HUES48 (cell line): ENCODE measurements at regions not wholly inside any gene's neighbourhood (a gene's known extent, or its start where the extent isn't known, plus 50 kb on each side); places are given as distances from the start of the nearest gene placed in this dataset.
"Not testable (repeated sequence)": the region's sequence is repeated elsewhere in the genome, so short reads cannot be mapped to it uniquely, and the experiment has no call there.

Source experiments
- H3K27ac ChIP-seq: one replicate; pipeline ENCODE4 v1.7.0; 2013; ENCODE audit warnings: low read depth, low read length, inconsistent platforms
- H3K27me3 ChIP-seq: 2 replicates; pipeline ENCODE4 v1.6.1; 2013; ENCODE audit warnings: mild to moderate bottlenecking, low read length; ENCODE audit not compliant: control insufficient read depth, insufficient read depth
- H3K36me3 ChIP-seq: 2 replicates; pipeline ENCODE4 v1.6.1; 2013; ENCODE audit warnings: low read length; ENCODE audit not compliant: control insufficient read depth, insufficient read depth
- H3K4me1 ChIP-seq: 2 replicates; pipeline ENCODE4 v1.6.1; 2013; ENCODE audit warnings: mild to moderate bottlenecking, low read length; ENCODE audit not compliant: control insufficient read depth, insufficient read depth
- H3K4me3 ChIP-seq: 2 replicates; pipeline ENCODE4 v1.5.1; 2013; ENCODE audit warnings: mild to moderate bottlenecking, low read depth, low read length
- H3K9ac ChIP-seq: 2 replicates; pipeline ENCODE4 v1.6.1; 2013; ENCODE audit warnings: mild to moderate bottlenecking, low read depth, low read length, moderate library complexity
- H3K9me3 ChIP-seq: 2 replicates; pipeline ENCODE4 v1.6.1; 2013; ENCODE audit warnings: low read length; ENCODE audit not compliant: control insufficient read depth, insufficient read depth

GRCh38 chr3:89912031-89912430 lies 804.6 kb downstream of the EPHA3 start:
- no peaks in the 10 kb centered on the region for H3K36me3 ChIP-seq
- no peak overlapping the region for H3K27ac ChIP-seq
- H3K9ac ChIP-seq, result no peak overlapping the region
- H3K27me3 ChIP-seq, result no peaks in the 10 kb centered on the region
- H3K9me3 ChIP-seq, result no peaks in the 10 kb centered on the region
- H3K4me3 ChIP-seq, result no peak overlapping the region
- H3K4me1 ChIP-seq, result no peaks in the 10 kb centered on the region

GRCh38 chr3:89923921-89924610 lies 816.6 kb downstream of the EPHA3 start:
- H3K4me3 ChIP-seq, result no peak overlapping the region
- no peak overlapping the region for H3K27ac ChIP-seq
- no peaks in the 10 kb centered on the region for H3K27me3 ChIP-seq
- no peak overlapping the region for H3K9ac ChIP-seq
- no peaks in the 10 kb centered on the region for H3K36me3 ChIP-seq
- peaks cover 11% of the 10 kb centered on the region for H3K9me3 ChIP-seq
- H3K4me1 ChIP-seq, result no peaks in the 10 kb centered on the region

GRCh38 chr3:89925976-89926375 lies 818.6 kb downstream of the EPHA3 start:
- peaks cover 5% of the 10 kb centered on the region; the same call in 1 of the 2 replicates for H3K9me3 ChIP-seq
- H3K4me3 ChIP-seq, result no peak overlapping the region
- H3K27me3 ChIP-seq, result no peaks in the 10 kb centered on the region
- H3K27ac ChIP-seq, result no peak overlapping the region
- no peaks in the 10 kb centered on the region for H3K4me1 ChIP-seq
- no peaks in the 10 kb centered on the region for H3K36me3 ChIP-seq
- no peak overlapping the region for H3K9ac ChIP-seq

- Histone ChIP-seq H3K9me3 (peaks cover 17% of the 10 kb centered on the region), H3K27ac (no peak overlapping the region), H3K27me3 (no peaks in the 10 kb centered on the region), H3K9ac (no peak overlapping the region), H3K36me3 (no peaks in the 10 kb centered on the region), H3K4me1 (peaks cover 13% of the 10 kb centered on the region; the same call in 1 of the 2 replicates), H3K4me3 (no peak overlapping the region)
Measured at GRCh38 chr3:89932882-89933281, 825.5 kb downstream of the EPHA3 start.

- H3K9ac ChIP-seq, H3K36me3 ChIP-seq, H3K27ac ChIP-seq, H3K27me3 ChIP-seq, H3K9me3 ChIP-seq, H3K4me3 ChIP-seq, H3K4me1 ChIP-seq: not testable (repeated sequence)
Measured at GRCh38 chr3:89944461-89944860, 837.0 kb downstream of the EPHA3 start.

- H3K4me1 ChIP-seq, result no peaks in the 10 kb centered on the region; the same call in 1 of the 2 replicates
- no peak overlapping the region for H3K27ac ChIP-seq
- H3K9ac ChIP-seq, result no peak overlapping the region
- no peaks in the 10 kb centered on the region for H3K27me3 ChIP-seq
- H3K9me3 ChIP-seq, result peaks cover 7% of the 10 kb centered on the region; the same call in 1 of the 2 replicates
- no peaks in the 10 kb centered on the region for H3K36me3 ChIP-seq
- H3K4me3 ChIP-seq, result no peak overlapping the region
Measured at GRCh38 chr3:89946884-89947283, 839.5 kb downstream of the EPHA3 start.

- Histone ChIP-seq H3K27ac (no peak overlapping the region), H3K36me3 (no peaks in the 10 kb centered on the region), H3K27me3 (no peaks in the 10 kb centered on the region), H3K9ac (no peak overlapping the region), H3K9me3 (peaks cover 7% of the 10 kb centered on the region; the same call in 1 of the 2 replicates), H3K4me1 (no peaks in the 10 kb centered on the region; the same call in 1 of the 2 replicates), H3K4me3 (no peak overlapping the region)
Measured at GRCh38 chr3:89947337-89947954, 840.0 kb downstream of the EPHA3 start.

GRCh38 chr3:89948008-89948407 lies 840.6 kb downstream of the EPHA3 start:
- H3K27ac ChIP-seq, result no peak overlapping the region
- no peak overlapping the region for H3K9ac ChIP-seq
- peaks cover 7% of the 10 kb centered on the region; the same call in 1 of the 2 replicates for H3K9me3 ChIP-seq
- H3K36me3 ChIP-seq, result no peaks in the 10 kb centered on the region
- H3K27me3 ChIP-seq, result no peaks in the 10 kb centered on the region
- H3K4me3 ChIP-seq, result no peak overlapping the region
- no peaks in the 10 kb centered on the region; the same call in 1 of the 2 replicates for H3K4me1 ChIP-seq

GRCh38 chr3:89950772-89951171 lies 843.4 kb downstream of the EPHA3 start:
- H3K4me3 ChIP-seq, result no peak overlapping the region
- H3K27me3 ChIP-seq, result no peaks in the 10 kb centered on the region
- no peaks in the 10 kb centered on the region for H3K9me3 ChIP-seq
- H3K27ac ChIP-seq, result no peak overlapping the region
- H3K9ac ChIP-seq, result no peak overlapping the region
- H3K4me1 ChIP-seq, result no peaks in the 10 kb centered on the region; the same call in 1 of the 2 replicates
- H3K36me3 ChIP-seq, result no peaks in the 10 kb centered on the region

- Histone ChIP-seq H3K4me1 (peaks cover 4% of the 10 kb centered on the region; the same call in 1 of the 2 replicates), H3K27me3 (no peaks in the 10 kb centered on the region), H3K9ac (no peak overlapping the region), H3K36me3 (no peaks in the 10 kb centered on the region), H3K4me3 (no peak overlapping the region), H3K27ac (no peak overlapping the region), H3K9me3 (0 out of 2 replicates have a peak, but pooled peaks cover 4% of the 10 kb centered on the region)
Measured at GRCh38 chr3:89954137-89954536, 846.7 kb downstream of the EPHA3 start.

GRCh38 chr3:89955156-89955555 lies 847.7 kb downstream of the EPHA3 start:
- Histone ChIP-seq H3K4me1 (peaks cover 4% of the 10 kb centered on the region; the same call in 1 of the 2 replicates), H3K27ac (no peak overlapping the region), H3K27me3 (no peaks in the 10 kb centered on the region)

More at GRCh38 chr3:89955156-89955555, 847.7 kb downstream of the EPHA3 start:
- Histone ChIP-seq H3K36me3 (no peaks in the 10 kb centered on the region), H3K4me3 (no peak overlapping the region), H3K9me3 (0 out of 2 replicates have a peak, but pooled peaks cover 4% of the 10 kb centered on the region), H3K9ac (no peak overlapping the region)
